Umbilical cord (tissue), 1 donor: ENCODE measurements at regions not wholly inside any gene's neighbourhood (a gene's known extent, or its start where the extent isn't known, plus 50 kb on each side); places are given as distances from the start of the nearest gene placed in this dataset.
A peak's percentile ranks its signal among the peaks of the same experiment; 100 is the strongest.
"Not testable (repeated sequence)": the region's sequence is repeated elsewhere in the genome, so short reads cannot be mapped to it uniquely, and the experiment has no call there.

Experiments used
- DNase-seq: peaks from one replicate; pipeline ENCODE4 v3.0.0-alpha.2; 2015; ENCODE audit warnings: low spot score

- DNase-seq = no peak
These were observed 83.5 kb upstream of the ADPGK start for GRCh38 chr15:72866866-72867616.

GRCh38 chr15:72866182-72866581 lies 82.6 kb upstream of the ADPGK start:
- no peak for DNase-seq

GRCh38 chr15:72865486-72865885 lies 81.9 kb upstream of the ADPGK start:
- no peak for DNase-seq

- DNase-seq = no peak
These were observed 81.1 kb upstream of the ADPGK start for GRCh38 chr15:72864681-72865080.

- DNase-seq = no peak
These were observed 77.9 kb upstream of the ADPGK start for GRCh38 chr15:72861354-72861910.

GRCh38 chr15:72859757-72860145 lies 76.2 kb upstream of the ADPGK start:
- no peak for DNase-seq

- no peak for DNase-seq
These were observed 75.6 kb upstream of the ADPGK start for GRCh38 chr15:72859017-72859756.

GRCh38 chr15:72858205-72858604 lies 74.6 kb upstream of the ADPGK start:
- no peak for DNase-seq

- no peak for DNase-seq
These were observed 73.9 kb upstream of the ADPGK start for GRCh38 chr15:72857331-72858063.

GRCh38 chr15:72856549-72857040 lies 73.0 kb upstream of the ADPGK start:
- DNase-seq = no peak

GRCh38 chr15:72855791-72856190 lies 72.2 kb upstream of the ADPGK start:
- no peak for DNase-seq

- DNase-seq = peak; percentile 8
These were observed 68.7 kb upstream of the ADPGK start for GRCh38 chr15:72852273-72852672.

- DNase-seq = no peak
These were observed 68.0 kb upstream of the ADPGK start for GRCh38 chr15:72851586-72851985.

- no peak for DNase-seq
These were observed 67.3 kb upstream of the ADPGK start for GRCh38 chr15:72850833-72851232.

- DNase-seq = no peak
These were observed 64.2 kb upstream of the ADPGK start for GRCh38 chr15:72847806-72848205.

GRCh38 chr15:72847033-72847432 lies 63.5 kb upstream of the ADPGK start:
- no peak for DNase-seq

GRCh38 chr15:72845981-72846383 lies 62.4 kb upstream of the ADPGK start:
- peak; percentile 3 for DNase-seq

GRCh38 chr15:72844067-72844466 lies 60.5 kb upstream of the ADPGK start:
- no peak for DNase-seq

GRCh38 chr15:72843340-72843739 lies 59.8 kb upstream of the ADPGK start:
- DNase-seq = not testable (repeated sequence)

- no peak for DNase-seq
These were observed 56.6 kb upstream of the ADPGK start for GRCh38 chr15:72840114-72840513.

GRCh38 chr15:72838311-72838731 lies 54.8 kb upstream of the ADPGK start:
- no peak for DNase-seq
